ENCODE measurements at regions not wholly inside any gene's neighbourhood (a gene's known extent, or its start where the extent isn't known, plus 50 kb on each side); places are given as distances from the start of the nearest gene placed in this dataset.

DNA sequence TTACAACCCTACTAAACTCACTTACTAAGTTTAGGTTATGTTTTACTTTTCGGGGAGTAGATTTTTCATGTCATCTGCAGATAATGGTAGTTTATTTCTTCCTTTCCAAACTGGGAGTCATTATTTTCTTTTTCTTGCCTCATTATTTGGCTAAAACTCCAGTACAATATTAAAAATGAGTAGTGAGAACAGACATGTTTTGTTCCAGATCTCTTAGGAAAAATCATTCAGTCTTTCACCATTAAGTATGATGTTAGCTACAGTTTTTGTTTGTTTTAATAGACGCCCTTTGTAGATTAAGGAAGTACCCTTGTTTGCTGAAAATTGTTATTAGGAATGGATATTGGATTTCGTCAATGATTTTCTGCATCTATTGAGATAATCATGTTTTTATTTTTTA lies 472.0 kb upstream of the PAPPA start:
- TF ChIP-seq EZH2 (IDR thresholded peaks at IDR 0.05; ENCODE audit: insufficient read depth, poor library complexity, severe bottlenecking): no peak
- TF ChIP-seq EZH2phosphoT487 (IDR thresholded peaks at IDR 0.05; ENCODE audit: insufficient read depth, low read depth): no peak
